Spleen (tissue), 11 donors: ENCODE measurements at regions not wholly inside any gene's neighbourhood (a gene's known extent, or its start where the extent isn't known, plus 50 kb on each side); places are given as distances from the start of the nearest gene placed in this dataset.

Experiments used
- DNase-seq: peaks from one replicate; pipeline ENCODE4 v3.0.0-alpha.2; 2020
- H3K27ac ChIP-seq, 8 donors: fragments of 200-600 bp; sonication (generic) in 7 of 8; 1 replicate in 4 of 8; 2 replicates in 4 of 8; pipeline versions ENCODE4 v1.5.0 to v1.8.0; 2016 to 2021; ENCODE audit warnings: inconsistent platforms in 4 of 8, mild to moderate bottlenecking in 4 of 8, moderate library complexity in 1 of 8
- H3K27me3 ChIP-seq, 7 donors: fragments of 200-600 bp; sonication (generic) in 6 of 7; replicated peaks in 1 of 7; 1 replicate in 4 of 7; 2 replicates in 3 of 7; pipeline versions ENCODE4 v1.5.0 to v1.8.0; 2016 to 2021; ENCODE audit warnings: inconsistent platforms in 3 of 7, mild to moderate bottlenecking in 1 of 7
- H3K36me3 ChIP-seq, 6 donors: fragments of 200-600 bp; sonication (generic) in 5 of 6; 1 replicate in 4 of 6; 2 replicates in 2 of 6; pipeline versions ENCODE4 v1.5.0 to v1.8.0; 2016 to 2021; ENCODE audit warnings: inconsistent platforms in 2 of 6
- H3K4me1 ChIP-seq, 6 donors: fragments of 200-600 bp; sonication (generic) in 5 of 6; 1 replicate in 3 of 6; 2 replicates in 3 of 6; pipeline versions ENCODE4 v1.5.0 to v1.8.0; 2016 to 2021; ENCODE audit warnings: inconsistent platforms in 3 of 6
- H3K4me3 ChIP-seq, 8 donors: fragments of 200-600 bp; sonication (generic) in 7 of 8; 1 replicate in 4 of 8; 2 replicates in 4 of 8; pipeline versions ENCODE4 v1.5.0 to v1.8.0; 2016 to 2021; ENCODE audit warnings: inconsistent platforms in 4 of 8, mild to moderate bottlenecking in 4 of 8, moderate library complexity in 2 of 8
- H3K9me3 ChIP-seq, 8 donors: fragments of 200-600 bp; sonication (generic) in 7 of 8; 1 replicate in 4 of 8; 2 replicates in 4 of 8; pipeline versions ENCODE4 v1.5.0 to v1.8.0; 2016 to 2021; ENCODE audit warnings: inconsistent platforms in 4 of 8
- POLR2A ChIP-seq, 3 donors: fragments of 450-650 bp; IDR thresholded peaks; one replicate each; pipeline ENCODE4 v1.5.1; 2017; ENCODE audit warnings: antibody characterized with exemption in 3 of 3, mild to moderate bottlenecking in 1 of 3
- POLR2AphosphoS5 ChIP-seq, 3 donors: sonication (generic); formaldehyde crosslinking; IDR thresholded peaks; one replicate each; pipeline ENCODE4 v1.5.1; 2017; ENCODE audit warnings: antibody characterized with exemption in 3 of 3
- WGBS, 5 donors: extraction: QIAGEN DNeasy Blood & Tissue Kit in 3 of 5; methylation state at CpG; one replicate each; pipeline versions ENCODE4 v1.1.5 to v1.1.7; 2013 to 2018; 5-methylcytosine and 5-hydroxymethylcytosine counted together
- intact Hi-C: fragments of 100-400 bp; cut with DNase I; formaldehyde crosslinking; loops from one replicate; pipeline ENCODE4 v1.15.0; 2023; ENCODE audit warnings: low total_unique reads
- TF ChIP-seq, protein P1 (sequence below), 11 experiments: fragments of 200-600 bp in 7 of 11; fragments of 450-650 bp in 4 of 11; sonication (generic) in 4 of 11; IDR thresholded peaks in 8 of 11; conservative IDR thresholded peaks in 3 of 11; 1 replicate in 7 of 11; 2 replicates in 4 of 11; pipeline versions ENCODE4 v1.4.0 to v1.8.0; 2016 to 2021; ENCODE audit warnings: antibody characterized with exemption in 11 of 11, inconsistent platforms in 4 of 11, mild to moderate bottlenecking in 1 of 11
- donor health status: healthy with polysubstance abuse.
- donor health status: DM: no; HTN: no; CAD: no; lungs with moderate emphysema.
- donor health status: DM: no; HTN: no; CAD: no.
- donor health status: Bipolar disorder and iron deficiency.
- donor health status: healthy.
- donor health status: DM: no; HTN: no; CAD: no.
- donor health status: DM: yes; HTN: yes; CAD: no.

- DNase-seq = no peak
- Histone ChIP-seq H3K4me3 (no peak overlapping the region), H3K27me3 (no peaks in the 10 kb centered on the region), H3K9me3 (peaks cover 0 to 19% (median 2%) of the 10 kb centered on the region in 8 donors), H3K36me3 (no peaks in the 10 kb centered on the region), H3K27ac (no peak overlapping the region), H3K4me1 (no peaks in the 10 kb centered on the region)
- TF ChIP-seq, protein P1, sequence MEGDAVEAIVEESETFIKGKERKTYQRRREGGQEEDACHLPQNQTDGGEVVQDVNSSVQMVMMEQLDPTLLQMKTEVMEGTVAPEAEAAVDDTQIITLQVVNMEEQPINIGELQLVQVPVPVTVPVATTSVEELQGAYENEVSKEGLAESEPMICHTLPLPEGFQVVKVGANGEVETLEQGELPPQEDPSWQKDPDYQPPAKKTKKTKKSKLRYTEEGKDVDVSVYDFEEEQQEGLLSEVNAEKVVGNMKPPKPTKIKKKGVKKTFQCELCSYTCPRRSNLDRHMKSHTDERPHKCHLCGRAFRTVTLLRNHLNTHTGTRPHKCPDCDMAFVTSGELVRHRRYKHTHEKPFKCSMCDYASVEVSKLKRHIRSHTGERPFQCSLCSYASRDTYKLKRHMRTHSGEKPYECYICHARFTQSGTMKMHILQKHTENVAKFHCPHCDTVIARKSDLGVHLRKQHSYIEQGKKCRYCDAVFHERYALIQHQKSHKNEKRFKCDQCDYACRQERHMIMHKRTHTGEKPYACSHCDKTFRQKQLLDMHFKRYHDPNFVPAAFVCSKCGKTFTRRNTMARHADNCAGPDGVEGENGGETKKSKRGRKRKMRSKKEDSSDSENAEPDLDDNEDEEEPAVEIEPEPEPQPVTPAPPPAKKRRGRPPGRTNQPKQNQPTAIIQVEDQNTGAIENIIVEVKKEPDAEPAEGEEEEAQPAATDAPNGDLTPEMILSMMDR (IDR thresholded peaks at IDR 0.05 in 8 of 11, conservative IDR thresholded peaks at IDR 0.05 in 3 of 11) = no peak
- TF ChIP-seq POLR2AphosphoS5 (IDR thresholded peaks at IDR 0.05) (no peak), POLR2A (IDR thresholded peaks at IDR 0.05) (no peak)
- 91 to 96% (median 95%) methylated on average over 2 of the region's 2 CpGs for WGBS, 5 donors
- intact Hi-C loops = no loop called here
Observed at GRCh38 chr14:45819107-45819506, 566.1 kb upstream of the MIS18BP1 start.

- 71 to 81% (median 76%) methylated on average over 2 of the region's 2 CpGs for WGBS, 5 donors
- no peak overlapping the region for H3K27ac ChIP-seq
- no peak for DNase-seq
- intact Hi-C loops = no loop called here
- TF ChIP-seq POLR2A (IDR thresholded peaks at IDR 0.05) = no peak
- TF ChIP-seq POLR2AphosphoS5 (IDR thresholded peaks at IDR 0.05) = no peak
- TF ChIP-seq, protein P1 (IDR thresholded peaks at IDR 0.05 in 8 of 11, conservative IDR thresholded peaks at IDR 0.05 in 3 of 11) = no peak
- H3K36me3 ChIP-seq = no peaks in the 10 kb centered on the region
- H3K9me3 ChIP-seq = peaks cover 0 to 7% (median 0%) of the 10 kb centered on the region in 8 donors
- H3K4me3 ChIP-seq = no peak overlapping the region
- H3K27me3 ChIP-seq = no peaks in the 10 kb centered on the region
- no peaks in the 10 kb centered on the region for H3K4me1 ChIP-seq
Observed at GRCh38 chr14:45811155-45811554, 558.2 kb upstream of the MIS18BP1 start.

GRCh38 chr14:45810152-45810872, 557.3 kb upstream of the MIS18BP1 start:
- Histone ChIP-seq H3K9me3 (peaks cover 0 to 4% (median 0%) of the 10 kb centered on the region in 8 donors), H3K36me3 (no peaks in the 10 kb centered on the region), H3K27ac (no peak overlapping the region), H3K4me1 (no peaks in the 10 kb centered on the region), H3K27me3 (no peaks in the 10 kb centered on the region), H3K4me3 (no peak overlapping the region)
- no peak for DNase-seq
- intact Hi-C loops = no loop called here
- 24 to 34% (median 28%) methylated on average over 3 of the region's 3 CpGs for WGBS, 5 donors
- no peak for TF ChIP-seq POLR2AphosphoS5 (IDR thresholded peaks at IDR 0.05)
- TF ChIP-seq POLR2A (IDR thresholded peaks at IDR 0.05) = no peak
- TF ChIP-seq, protein P1 (IDR thresholded peaks at IDR 0.05 in 8 of 11, conservative IDR thresholded peaks at IDR 0.05 in 3 of 11) = no peak

DNA sequence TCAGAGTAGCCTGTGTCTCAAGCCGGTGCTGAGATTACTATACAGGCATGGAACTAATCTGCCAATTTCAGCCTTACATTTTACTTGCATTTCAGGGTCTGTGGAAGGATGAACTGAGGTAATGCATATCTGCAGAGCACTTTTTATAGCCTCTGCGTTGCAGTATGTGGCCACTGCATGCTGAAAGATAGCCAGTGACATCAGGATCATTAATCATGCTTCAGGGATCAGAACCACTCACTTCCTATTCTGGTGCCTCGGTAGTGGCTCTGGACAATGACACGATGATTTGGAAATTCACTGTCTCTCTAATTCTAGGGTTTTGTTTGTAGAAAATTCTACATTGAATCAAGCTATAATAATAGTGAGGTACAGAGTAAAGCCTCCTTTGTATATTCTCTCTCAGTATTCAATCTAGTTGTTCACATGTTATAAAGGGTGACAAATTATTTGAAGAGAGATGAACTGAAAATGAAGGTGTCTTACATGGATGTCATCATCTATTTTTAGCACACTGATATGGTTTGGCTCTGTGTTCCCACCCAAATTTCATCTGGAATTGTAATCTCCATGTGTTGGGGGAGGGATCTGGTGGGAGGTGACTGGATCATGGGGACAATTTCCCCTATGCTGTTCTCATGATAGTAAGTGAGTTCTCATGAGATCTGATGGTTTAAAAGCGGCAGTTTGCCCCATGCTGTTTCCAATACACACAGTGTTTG, 554.3 kb upstream of the MIS18BP1 start:
- no peak overlapping the region for H3K4me3 ChIP-seq
- no peaks in the 10 kb centered on the region for H3K4me1 ChIP-seq
- TF ChIP-seq POLR2AphosphoS5 (IDR thresholded peaks at IDR 0.05) (no peak), POLR2A (IDR thresholded peaks at IDR 0.05) (no peak)
- TF ChIP-seq, protein P1 (IDR thresholded peaks at IDR 0.05 in 8 of 11, conservative IDR thresholded peaks at IDR 0.05 in 3 of 11) = no peak
- no peaks in the 10 kb centered on the region for H3K27me3 ChIP-seq
- 51 to 76% (median 68%) methylated on average over 5 of the region's 5 CpGs for WGBS, 5 donors
- no peaks in the 10 kb centered on the region for H3K36me3 ChIP-seq
- intact Hi-C loops = no loop called here
- no peaks in the 10 kb centered on the region for H3K9me3 ChIP-seq
- H3K27ac ChIP-seq = no peak overlapping the region
- no peak for DNase-seq
